Liver (tissue), 8 donors: ENCODE measurements at regions not wholly inside any gene's neighbourhood (a gene's known extent, or its start where the extent isn't known, plus 50 kb on each side); places are given as distances from the start of the nearest gene placed in this dataset.

Experiments
- DNase-seq: peaks from one replicate; pipeline ENCODE4 v3.0.0-alpha.2; 2017; ENCODE audit warnings: low spot score
- H3K27ac ChIP-seq, 2 donors: one replicate each; pipeline ENCODE4 v1.7.0; 2013; ENCODE audit warnings: inconsistent platforms in 2 of 2, low read length in 2 of 2, control low read depth in 1 of 2, low read depth in 1 of 2, mild to moderate bottlenecking in 1 of 2
- H3K27me3 ChIP-seq, 4 donors: one replicate each; pipeline versions ENCODE4 v1.6.1 to v1.7.0; 2013; ENCODE audit warnings: low read length in 3 of 4, inconsistent platforms in 1 of 4, mild to moderate bottlenecking in 1 of 4, moderate library complexity in 1 of 4; ENCODE audit not compliant: control insufficient read depth in 4 of 4, insufficient read depth in 4 of 4
- H3K36me3 ChIP-seq, 4 donors: one replicate each; pipeline versions ENCODE4 v1.6.1 to v1.7.0; 2013; ENCODE audit warnings: low read length in 3 of 4, mild to moderate bottlenecking in 3 of 4, low read depth in 1 of 4, moderate library complexity in 1 of 4; ENCODE audit not compliant: control insufficient read depth in 4 of 4, insufficient read depth in 3 of 4
- H3K4me1 ChIP-seq, 4 donors: one replicate each; pipeline versions ENCODE4 v1.6.1 to v1.7.0; 2013; ENCODE audit warnings: low read length in 3 of 4, mild to moderate bottlenecking in 3 of 4, moderate library complexity in 1 of 4; ENCODE audit not compliant: control insufficient read depth in 4 of 4, insufficient read depth in 4 of 4
- H3K4me3 ChIP-seq, 3 donors: one replicate each; pipeline versions ENCODE4 v1.6.1 to v1.7.0; 2013; ENCODE audit warnings: low read length in 3 of 3, control low read depth in 1 of 3, low read depth in 1 of 3, mild to moderate bottlenecking in 1 of 3
- H3K9ac ChIP-seq, 2 donors: one replicate each; pipeline ENCODE4 v1.7.0; 2013; ENCODE audit warnings: low read length in 2 of 2, mild to moderate bottlenecking in 2 of 2, moderate library complexity in 2 of 2, control low read depth in 1 of 2, low read depth in 1 of 2
- H3K9me3 ChIP-seq, 4 donors: one replicate each; pipeline versions ENCODE4 v1.6.1 to v1.7.0; 2013; ENCODE audit warnings: low read length in 3 of 4; ENCODE audit not compliant: control insufficient read depth in 4 of 4
- EGR1 ChIP-seq, 2 donors: IDR thresholded peaks; 2 replicates each; pipeline ENCODE4 v1.6.1; 2016 to 2018; ENCODE audit warnings: antibody characterized with exemption in 2 of 2, low read depth in 2 of 2
- FOXA1 ChIP-seq: IDR thresholded peaks from 2 replicates; pipeline ENCODE4 v1.6.1; 2016; ENCODE audit warnings: antibody characterized with exemption
- FOXA2 ChIP-seq: IDR thresholded peaks from 2 replicates; pipeline ENCODE4 v1.6.1; 2016; ENCODE audit warnings: antibody characterized with exemption
- HNF4A ChIP-seq, 2 donors: conservative IDR thresholded peaks; 2 replicates each; pipeline ENCODE4 v1.6.1; 2016; ENCODE audit warnings: antibody characterized with exemption in 2 of 2, mild to moderate bottlenecking in 2 of 2
- HNF4G ChIP-seq: IDR thresholded peaks from 2 replicates; pipeline ENCODE4 v1.6.1; 2016; ENCODE audit warnings: antibody characterized with exemption
- JUND ChIP-seq, 2 donors: IDR thresholded peaks; 2 replicates each; pipeline ENCODE4 v1.6.1; 2016; ENCODE audit warnings: antibody characterized with exemption in 2 of 2
- NR2F2 ChIP-seq: IDR thresholded peaks from 2 replicates; pipeline ENCODE4 v1.6.1; 2016; ENCODE audit warnings: antibody characterized with exemption
- SP1 ChIP-seq: IDR thresholded peaks from 2 replicates; pipeline ENCODE4 v1.6.1; 2018; ENCODE audit warnings: antibody characterized with exemption, mild to moderate bottlenecking
- TAF1 ChIP-seq: conservative IDR thresholded peaks from 2 replicates; pipeline ENCODE4 v1.6.1; 2016; ENCODE audit warnings: antibody characterized with exemption, mild to moderate bottlenecking
- WGBS: extraction: QIAGEN DNeasy Blood & Tissue Kit; methylation state at CpG from one replicate; pipeline ENCODE4 v1.1.7; 2013; 5-methylcytosine and 5-hydroxymethylcytosine counted together
- TF ChIP-seq, protein P1 (sequence below): IDR thresholded peaks from 2 replicates; pipeline ENCODE4 v1.6.1; 2016; ENCODE audit warnings: antibody characterized with exemption
- TF ChIP-seq, protein P2 (sequence below): IDR thresholded peaks from 2 replicates; pipeline ENCODE4 v1.6.1; 2016; ENCODE audit warnings: antibody characterized with exemption, mild to moderate bottlenecking
- TF ChIP-seq, protein P3 (sequence below): IDR thresholded peaks from 2 replicates; pipeline ENCODE4 v1.6.1; 2016; ENCODE audit warnings: antibody characterized with exemption
- TF ChIP-seq, protein P4 (sequence below): fragments of 150-350 bp; IDR thresholded peaks from 2 replicates; pipeline ENCODE4 v1.5.1; 2017; ENCODE audit warnings: improper control_type of control experiment, low read depth, low read length; ENCODE audit not compliant: missing input control
- TF ChIP-seq, protein P5 (sequence below): IDR thresholded peaks from 2 replicates; pipeline ENCODE4 v1.6.1; 2016; ENCODE audit warnings: antibody characterized with exemption
- donor health status: healthy.
- donor health status: healthy.
- donor health status: healthy.
- donor health status: healthy.
- donor health status: healthy.

DNA sequence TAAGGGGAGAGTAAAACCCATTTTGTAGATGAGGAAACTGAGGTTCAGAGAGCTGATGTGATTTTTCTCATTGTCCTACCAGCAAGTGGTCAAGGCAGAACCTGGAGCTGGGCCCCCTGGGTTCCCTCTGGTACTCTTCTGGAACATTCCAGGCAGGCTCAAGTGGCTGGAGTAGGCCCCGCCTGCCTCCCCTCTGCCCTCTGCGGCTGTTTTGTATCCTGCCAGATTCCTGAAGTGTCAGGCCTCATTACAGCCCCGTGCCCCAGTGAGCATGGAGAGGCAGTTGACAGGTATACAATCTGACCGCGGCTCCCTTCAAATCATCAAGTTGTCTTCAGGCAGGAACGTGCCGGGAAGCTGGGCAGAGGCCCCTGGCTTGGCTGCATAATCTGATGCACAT lies 94.6 kb upstream of the CD82 start:
- H3K9me3 ChIP-seq = no peaks in the 10 kb centered on the region
- no peak for DNase-seq
- no peak overlapping the region for H3K4me3 ChIP-seq
- no peak overlapping the region for H3K27ac ChIP-seq
- no peak for TF ChIP-seq HNF4G
- no peak for TF ChIP-seq FOXA1
- TF ChIP-seq FOXA2 = no peak
- TF ChIP-seq, protein P1, sequence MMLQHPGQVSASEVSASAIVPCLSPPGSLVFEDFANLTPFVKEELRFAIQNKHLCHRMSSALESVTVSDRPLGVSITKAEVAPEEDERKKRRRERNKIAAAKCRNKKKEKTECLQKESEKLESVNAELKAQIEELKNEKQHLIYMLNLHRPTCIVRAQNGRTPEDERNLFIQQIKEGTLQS = no peak
- TF ChIP-seq EGR1 (IDR thresholded peaks at IDR 0.05; ENCODE audit: low read depth in 2 of 2) = no peak
- TF ChIP-seq SP1 = no peak
- TF ChIP-seq, protein P2, sequence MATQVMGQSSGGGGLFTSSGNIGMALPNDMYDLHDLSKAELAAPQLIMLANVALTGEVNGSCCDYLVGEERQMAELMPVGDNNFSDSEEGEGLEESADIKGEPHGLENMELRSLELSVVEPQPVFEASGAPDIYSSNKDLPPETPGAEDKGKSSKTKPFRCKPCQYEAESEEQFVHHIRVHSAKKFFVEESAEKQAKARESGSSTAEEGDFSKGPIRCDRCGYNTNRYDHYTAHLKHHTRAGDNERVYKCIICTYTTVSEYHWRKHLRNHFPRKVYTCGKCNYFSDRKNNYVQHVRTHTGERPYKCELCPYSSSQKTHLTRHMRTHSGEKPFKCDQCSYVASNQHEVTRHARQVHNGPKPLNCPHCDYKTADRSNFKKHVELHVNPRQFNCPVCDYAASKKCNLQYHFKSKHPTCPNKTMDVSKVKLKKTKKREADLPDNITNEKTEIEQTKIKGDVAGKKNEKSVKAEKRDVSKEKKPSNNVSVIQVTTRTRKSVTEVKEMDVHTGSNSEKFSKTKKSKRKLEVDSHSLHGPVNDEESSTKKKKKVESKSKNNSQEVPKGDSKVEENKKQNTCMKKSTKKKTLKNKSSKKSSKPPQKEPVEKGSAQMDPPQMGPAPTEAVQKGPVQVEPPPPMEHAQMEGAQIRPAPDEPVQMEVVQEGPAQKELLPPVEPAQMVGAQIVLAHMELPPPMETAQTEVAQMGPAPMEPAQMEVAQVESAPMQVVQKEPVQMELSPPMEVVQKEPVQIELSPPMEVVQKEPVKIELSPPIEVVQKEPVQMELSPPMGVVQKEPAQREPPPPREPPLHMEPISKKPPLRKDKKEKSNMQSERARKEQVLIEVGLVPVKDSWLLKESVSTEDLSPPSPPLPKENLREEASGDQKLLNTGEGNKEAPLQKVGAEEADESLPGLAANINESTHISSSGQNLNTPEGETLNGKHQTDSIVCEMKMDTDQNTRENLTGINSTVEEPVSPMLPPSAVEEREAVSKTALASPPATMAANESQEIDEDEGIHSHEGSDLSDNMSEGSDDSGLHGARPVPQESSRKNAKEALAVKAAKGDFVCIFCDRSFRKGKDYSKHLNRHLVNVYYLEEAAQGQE = no peak
- TF ChIP-seq HNF4A (conservative IDR thresholded peaks at IDR 0.05) = no peak
- TF ChIP-seq, protein P3, sequence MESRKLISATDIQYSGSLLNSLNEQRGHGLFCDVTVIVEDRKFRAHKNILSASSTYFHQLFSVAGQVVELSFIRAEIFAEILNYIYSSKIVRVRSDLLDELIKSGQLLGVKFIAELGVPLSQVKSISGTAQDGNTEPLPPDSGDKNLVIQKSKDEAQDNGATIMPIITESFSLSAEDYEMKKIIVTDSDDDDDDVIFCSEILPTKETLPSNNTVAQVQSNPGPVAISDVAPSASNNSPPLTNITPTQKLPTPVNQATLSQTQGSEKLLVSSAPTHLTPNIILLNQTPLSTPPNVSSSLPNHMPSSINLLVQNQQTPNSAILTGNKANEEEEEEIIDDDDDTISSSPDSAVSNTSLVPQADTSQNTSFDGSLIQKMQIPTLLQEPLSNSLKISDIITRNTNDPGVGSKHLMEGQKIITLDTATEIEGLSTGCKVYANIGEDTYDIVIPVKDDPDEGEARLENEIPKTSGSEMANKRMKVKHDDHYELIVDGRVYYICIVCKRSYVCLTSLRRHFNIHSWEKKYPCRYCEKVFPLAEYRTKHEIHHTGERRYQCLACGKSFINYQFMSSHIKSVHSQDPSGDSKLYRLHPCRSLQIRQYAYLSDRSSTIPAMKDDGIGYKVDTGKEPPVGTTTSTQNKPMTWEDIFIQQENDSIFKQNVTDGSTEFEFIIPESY = no peak
- TF ChIP-seq, protein P4, sequence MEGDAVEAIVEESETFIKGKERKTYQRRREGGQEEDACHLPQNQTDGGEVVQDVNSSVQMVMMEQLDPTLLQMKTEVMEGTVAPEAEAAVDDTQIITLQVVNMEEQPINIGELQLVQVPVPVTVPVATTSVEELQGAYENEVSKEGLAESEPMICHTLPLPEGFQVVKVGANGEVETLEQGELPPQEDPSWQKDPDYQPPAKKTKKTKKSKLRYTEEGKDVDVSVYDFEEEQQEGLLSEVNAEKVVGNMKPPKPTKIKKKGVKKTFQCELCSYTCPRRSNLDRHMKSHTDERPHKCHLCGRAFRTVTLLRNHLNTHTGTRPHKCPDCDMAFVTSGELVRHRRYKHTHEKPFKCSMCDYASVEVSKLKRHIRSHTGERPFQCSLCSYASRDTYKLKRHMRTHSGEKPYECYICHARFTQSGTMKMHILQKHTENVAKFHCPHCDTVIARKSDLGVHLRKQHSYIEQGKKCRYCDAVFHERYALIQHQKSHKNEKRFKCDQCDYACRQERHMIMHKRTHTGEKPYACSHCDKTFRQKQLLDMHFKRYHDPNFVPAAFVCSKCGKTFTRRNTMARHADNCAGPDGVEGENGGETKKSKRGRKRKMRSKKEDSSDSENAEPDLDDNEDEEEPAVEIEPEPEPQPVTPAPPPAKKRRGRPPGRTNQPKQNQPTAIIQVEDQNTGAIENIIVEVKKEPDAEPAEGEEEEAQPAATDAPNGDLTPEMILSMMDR = no peak
- no peak for TF ChIP-seq JUND (IDR thresholded peaks at IDR 0.05)
- no peak for TF ChIP-seq TAF1
- TF ChIP-seq, protein P5, sequence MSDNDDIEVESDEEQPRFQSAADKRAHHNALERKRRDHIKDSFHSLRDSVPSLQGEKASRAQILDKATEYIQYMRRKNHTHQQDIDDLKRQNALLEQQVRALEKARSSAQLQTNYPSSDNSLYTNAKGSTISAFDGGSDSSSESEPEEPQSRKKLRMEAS = no peak
- no peak overlapping the region for H3K9ac ChIP-seq
- H3K27me3 ChIP-seq = peaks cover 0 to 6% (median 0%) of the 10 kb centered on the region in 4 donors
- H3K4me1 ChIP-seq = peaks cover 0 to 8% (median 3%) of the 10 kb centered on the region in 4 donors
- H3K36me3 ChIP-seq = no peaks in the 10 kb centered on the region
- WGBS = 64% methylated on average over 7 of the region's 7 CpGs

DNA sequence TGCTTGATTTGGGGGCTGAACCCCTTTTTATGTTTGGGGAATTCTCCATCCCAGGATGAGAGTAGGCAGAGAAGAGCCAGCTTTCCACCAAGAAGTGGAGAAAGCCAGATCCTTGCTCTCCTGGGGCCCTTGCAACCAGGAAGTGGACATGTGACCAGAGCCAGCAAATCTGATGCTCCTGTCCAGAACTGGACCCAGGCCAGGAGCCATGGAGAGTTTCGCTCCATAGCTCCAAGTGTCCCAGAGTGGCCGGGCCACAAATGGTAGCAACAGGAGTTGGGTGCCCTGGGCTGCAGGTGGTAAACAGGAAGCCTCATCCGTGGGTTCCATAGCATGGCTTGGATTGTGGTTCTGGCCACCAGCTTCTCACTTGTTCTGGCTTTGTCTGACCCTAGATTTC lies 93.9 kb upstream of the CD82 start:
- no peak for DNase-seq
- H3K4me1 ChIP-seq = peaks cover 0 to 8% (median 3%) of the 10 kb centered on the region in 4 donors
- no peak overlapping the region for H3K9ac ChIP-seq
- no peaks in the 10 kb centered on the region for H3K36me3 ChIP-seq
- H3K27ac ChIP-seq = no peak overlapping the region
- peaks cover 0 to 8% (median 0%) of the 10 kb centered on the region in 4 donors for H3K27me3 ChIP-seq
- WGBS = 85% methylated on average over 3 of the region's 3 CpGs
- H3K4me3 ChIP-seq = no peak overlapping the region
- no peak for TF ChIP-seq NR2F2
- H3K9me3 ChIP-seq = no peaks in the 10 kb centered on the region
